Natural killer cell (primary cell): ENCODE measurements at regions not wholly inside any gene's neighbourhood (a gene's known extent, or its start where the extent isn't known, plus 50 kb on each side); places are given as distances from the start of the nearest gene placed in this dataset.

Experiments used
- ATAC-seq, 3 donors: fragments of 150-1000 bp in 2 of 3; fragments of 200-7000 bp in 1 of 3; cut with Tn5 transposase; 1 replicate in 1 of 3; 2 replicates in 2 of 3; pipeline ENCODE4 v1.10.0; 2021; ENCODE audit warnings: mild to moderate bottlenecking in 2 of 3, moderate library complexity in 2 of 3
- DNase-seq, 2 donors: peaks; one replicate each; pipeline versions ENCODE4 v3.0.0 to v3.0.0-alpha.2; 2013 to 2021; ENCODE audit warnings: mixed read lengths in 1 of 2
- H3K27ac ChIP-seq: one replicate; pipeline ENCODE4 v1.5.1; 2013; ENCODE audit warnings: mild to moderate bottlenecking, low read length
- H3K27me3 ChIP-seq: one replicate; pipeline ENCODE4 v1.6.1; 2013; ENCODE audit warnings: low read length; ENCODE audit not compliant: control insufficient read depth, insufficient read depth
- H3K36me3 ChIP-seq: one replicate; pipeline ENCODE4 v1.6.1; 2013; ENCODE audit warnings: low read length; ENCODE audit not compliant: control insufficient read depth, insufficient read depth
- H3K4me1 ChIP-seq: one replicate; pipeline ENCODE4 v1.6.1; 2013; ENCODE audit warnings: low read length; ENCODE audit not compliant: control insufficient read depth, insufficient read depth
- H3K4me3 ChIP-seq: one replicate; pipeline ENCODE4 v1.5.1; 2013; ENCODE audit warnings: low read length
- H3K9me3 ChIP-seq: one replicate; pipeline ENCODE4 v1.6.1; 2013; ENCODE audit warnings: low read length; ENCODE audit not compliant: control insufficient read depth, insufficient read depth
- H3K27ac Mint-ChIP-seq, 2 donors: one replicate each; pipeline ENCODE4 v1.8.0; 2022; ENCODE audit warnings: mild to moderate bottlenecking in 2 of 2, mixed read lengths in 2 of 2, moderate library complexity in 1 of 2
- H3K27me3 Mint-ChIP-seq, 2 donors: one replicate each; pipeline ENCODE4 v1.8.0; 2022; ENCODE audit warnings: low read depth in 2 of 2, mixed read lengths in 2 of 2
- H3K36me3 Mint-ChIP-seq: one replicate; pipeline ENCODE4 v1.8.0; 2022; ENCODE audit warnings: mixed read lengths
- H3K4me1 Mint-ChIP-seq, 2 donors: one replicate each; pipeline ENCODE4 v1.8.0; 2022; ENCODE audit warnings: mixed read lengths in 2 of 2
- H3K4me3 Mint-ChIP-seq: one replicate; pipeline ENCODE4 v1.8.0; 2022; ENCODE audit warnings: mild to moderate bottlenecking, moderate library complexity, mixed read lengths
- H3K9me3 Mint-ChIP-seq, 2 donors: one replicate each; pipeline ENCODE4 v1.8.0; 2022; ENCODE audit warnings: mixed read lengths in 2 of 2
- CTCF ChIP-seq: fragments of 200-600 bp; IDR thresholded peaks from one replicate; pipeline ENCODE4 v1.8.0; 2022; ENCODE audit warnings: antibody characterized with exemption
- WGBS: methylation state at CpG from one replicate; pipeline ENCODE4 v1.1.7; 2013; ENCODE audit warnings: missing lambda C conversion rate; ENCODE audit not compliant: insufficient coverage; 5-methylcytosine and 5-hydroxymethylcytosine counted together
- intact Hi-C: fragments of 100-400 bp; cut with micrococcal nuclease; formaldehyde crosslinking; loops from one replicate; pipeline ENCODE4 v1.14.2; 2022

DNA sequence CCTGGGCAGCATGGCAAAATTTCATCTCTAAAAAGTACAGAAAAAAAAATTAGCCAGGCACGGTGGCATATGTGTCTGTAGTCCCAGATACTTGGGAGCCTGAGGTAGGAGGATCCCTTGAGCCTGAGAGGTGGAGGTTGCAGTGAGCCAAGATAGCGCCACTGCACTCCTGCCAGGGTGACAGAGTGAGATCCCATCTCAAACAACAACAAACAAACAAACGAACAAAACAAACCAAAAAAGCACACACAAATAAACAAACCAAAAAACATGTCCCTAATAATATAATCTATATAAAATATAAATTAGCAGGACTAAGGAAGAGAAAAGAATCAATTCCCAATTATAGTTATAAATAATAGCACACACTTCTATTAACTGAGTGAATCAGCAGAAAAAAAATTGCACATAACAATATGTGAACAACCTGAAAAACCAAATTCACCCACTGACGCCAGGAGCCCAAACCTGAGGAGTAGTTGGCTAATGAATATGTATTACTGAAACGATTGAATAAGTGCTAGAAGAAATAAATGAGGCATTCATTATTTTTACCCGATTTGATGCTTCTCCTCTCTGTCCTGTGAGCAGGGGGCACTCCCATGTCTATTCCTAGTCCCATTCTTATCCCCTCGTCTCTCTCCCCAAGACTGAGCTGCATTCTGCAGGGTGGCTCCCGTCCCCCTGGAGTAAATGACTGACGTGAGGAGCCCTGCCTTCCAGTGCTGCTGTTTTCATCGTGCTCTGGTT is 108.2 kb upstream of the TOP3B start:
- no peaks in the 10 kb centered on the region for H3K36me3 Mint-ChIP-seq
- Histone ChIP-seq H3K27ac (no peak overlapping the region), H3K4me3 (no peak overlapping the region), H3K4me1 (no peaks in the 10 kb centered on the region), H3K36me3 (no peaks in the 10 kb centered on the region), H3K27me3 (peaks cover 4% of the 10 kb centered on the region), H3K9me3 (no peaks in the 10 kb centered on the region)
- peaks cover 31 to 43% of the 10 kb centered on the region in 2 donors for H3K27me3 Mint-ChIP-seq
- H3K4me3 Mint-ChIP-seq: no peak overlapping the region
- 79% methylated on average over 7 of the region's 10 CpGs for WGBS
- no peak for TF ChIP-seq CTCF
- no peak for DNase-seq
- H3K27ac Mint-ChIP-seq: no peak overlapping the region
- H3K4me1 Mint-ChIP-seq: no peaks in the 10 kb centered on the region
- no peak for ATAC-seq
- no peaks in the 10 kb centered on the region for H3K9me3 Mint-ChIP-seq
- intact Hi-C loops: no loop called here

DNA sequence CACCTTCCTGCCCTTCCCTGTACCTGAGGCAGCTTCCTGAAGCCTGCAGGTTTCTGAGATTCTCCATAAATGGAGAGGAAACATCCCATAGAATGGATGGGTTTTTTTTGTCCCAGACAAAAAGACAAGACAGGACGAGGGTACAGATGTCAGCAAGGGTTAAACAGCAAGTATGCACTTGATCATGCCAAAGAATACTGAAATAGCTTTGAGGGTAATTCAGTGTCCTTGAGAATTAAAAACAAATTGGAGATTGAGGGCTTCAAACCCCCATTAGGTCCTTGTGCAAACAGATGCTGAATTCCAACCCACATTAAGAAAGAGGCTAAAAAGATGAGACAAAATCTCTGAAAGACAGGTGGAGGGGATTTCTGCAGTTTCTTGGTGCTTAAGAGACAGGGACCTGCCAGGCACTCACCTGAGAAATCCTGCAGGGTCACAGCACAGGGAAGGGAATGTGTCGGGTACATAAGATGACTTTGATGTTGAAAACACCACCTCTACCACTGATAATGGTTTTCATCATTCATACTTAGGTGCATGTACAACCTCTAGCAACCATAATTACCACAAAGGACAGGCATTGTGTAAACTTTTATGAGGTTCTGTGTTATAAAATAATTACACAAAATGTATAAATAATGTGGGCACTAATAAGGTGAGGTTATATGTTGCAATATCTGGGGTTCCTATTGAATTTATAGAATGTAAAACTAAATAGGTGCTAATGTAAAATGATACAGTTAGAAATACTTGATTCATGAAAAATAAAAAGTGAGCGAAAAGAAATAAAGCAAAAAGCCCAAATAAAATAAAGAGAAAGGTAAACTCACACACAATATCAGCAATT is 107.1 kb upstream of the TOP3B start:
- Mint-ChIP-seq H3K36me3 (no peaks in the 10 kb centered on the region), H3K4me1 (no peaks in the 10 kb centered on the region), H3K4me3 (no peak overlapping the region), H3K27me3 (peaks cover 26 to 37% of the 10 kb centered on the region in 2 donors), H3K9me3 (no peaks in the 10 kb centered on the region), H3K27ac (no peak overlapping the region)
- Histone ChIP-seq H3K27ac (no peak overlapping the region), H3K27me3 (peaks cover 4% of the 10 kb centered on the region), H3K4me3 (no peak overlapping the region), H3K36me3 (no peaks in the 10 kb centered on the region), H3K9me3 (no peaks in the 10 kb centered on the region), H3K4me1 (no peaks in the 10 kb centered on the region)
- ATAC-seq (no peak), DNase-seq (no peak)
- TF ChIP-seq CTCF: no peak
- intact Hi-C loops: no loop called here
- 61% methylated on average over 1 of the region's 3 CpGs for WGBS

DNA sequence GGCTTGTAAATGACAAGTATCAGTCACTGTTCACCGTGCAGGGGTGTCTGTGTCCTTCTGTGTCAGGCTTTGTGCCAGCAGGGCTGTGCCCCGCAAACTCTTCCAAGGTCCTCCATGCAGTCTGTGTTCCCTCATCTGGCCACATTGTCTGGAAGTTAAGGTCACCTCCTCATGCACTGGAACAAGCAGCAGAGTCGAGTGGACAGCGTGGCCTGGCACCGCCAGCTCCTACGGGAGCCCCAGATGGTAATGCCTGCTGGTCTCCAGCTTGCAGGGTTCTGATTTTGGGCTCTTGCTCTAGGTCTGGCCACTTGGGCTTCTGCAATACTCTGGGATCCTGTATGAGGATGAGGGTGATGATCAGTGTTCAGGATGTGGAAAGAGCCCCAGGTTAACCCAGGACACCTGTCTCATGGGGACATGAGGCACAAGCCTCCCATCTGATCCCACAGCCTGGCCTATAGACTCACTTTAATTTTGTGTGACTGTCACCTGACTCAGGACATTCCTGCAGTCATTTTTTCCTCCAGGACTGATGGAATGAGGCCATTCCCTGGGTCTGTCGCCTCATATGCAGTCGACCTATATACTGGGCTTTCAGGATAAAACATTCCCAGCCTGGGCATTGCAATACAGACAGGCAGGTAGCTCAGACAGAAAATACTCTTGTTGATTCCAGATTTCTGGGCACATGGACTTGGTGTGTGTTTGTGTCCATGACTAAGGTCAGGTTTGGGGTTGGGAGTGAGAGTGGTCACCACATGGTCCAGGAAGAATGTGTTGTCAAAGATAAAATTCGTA is 106.3 kb upstream of the TOP3B start:
- ATAC-seq (no peak), DNase-seq (no peak)
- H3K27me3 Mint-ChIP-seq: peaks cover 27 to 35% of the 10 kb centered on the region in 2 donors
- peaks cover 4% of the 10 kb centered on the region for H3K27me3 ChIP-seq
- no peaks in the 10 kb centered on the region for H3K9me3 ChIP-seq
- H3K4me1 ChIP-seq: no peaks in the 10 kb centered on the region
- no peak overlapping the region for H3K4me3 ChIP-seq
- H3K9me3 Mint-ChIP-seq: no peaks in the 10 kb centered on the region
- no peak for TF ChIP-seq CTCF
- H3K36me3 ChIP-seq: no peaks in the 10 kb centered on the region
- no peak overlapping the region for H3K4me3 Mint-ChIP-seq
- no peak overlapping the region for H3K27ac Mint-ChIP-seq
- H3K36me3 Mint-ChIP-seq: no peaks in the 10 kb centered on the region
- 77% methylated on average over 9 of the region's 9 CpGs for WGBS
- intact Hi-C loops: no loop called here
- H3K27ac ChIP-seq: no peak overlapping the region
- H3K4me1 Mint-ChIP-seq: no peaks in the 10 kb centered on the region
